Activated CD4-positive, alpha-beta T cell treated with anti-CD3 and anti-CD28 coated beads for 4 hours (primary cell): ENCODE measurements at regions not wholly inside any gene's neighbourhood (a gene's known extent, or its start where the extent isn't known, plus 50 kb on each side); places are given as distances from the start of the nearest gene placed in this dataset.

Experiments used
- DNase-seq, 2 donors: peaks; one replicate each; pipeline ENCODE4 v3.0.0-alpha.2; 2020

DNA sequence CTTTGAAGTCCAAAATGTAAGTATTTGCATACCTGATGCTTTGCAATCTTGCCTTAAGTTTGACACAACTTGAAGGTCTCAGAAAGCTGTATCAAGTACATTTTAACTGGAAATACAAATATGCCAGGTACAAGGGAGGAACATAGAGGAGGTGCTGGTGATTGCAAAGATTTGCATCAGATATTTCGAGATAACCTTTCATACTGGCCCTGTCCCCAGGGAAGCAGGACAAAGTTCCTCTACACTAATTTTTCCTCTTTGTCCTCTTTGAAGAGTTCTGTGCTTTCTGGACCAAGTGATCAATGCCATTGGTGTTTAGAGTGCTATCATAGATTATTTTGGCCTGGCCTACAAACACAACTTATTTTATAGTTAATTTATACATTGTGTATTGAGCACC lies 686.1 kb downstream of the HACE1 start:
- no peak for DNase-seq

DNA sequence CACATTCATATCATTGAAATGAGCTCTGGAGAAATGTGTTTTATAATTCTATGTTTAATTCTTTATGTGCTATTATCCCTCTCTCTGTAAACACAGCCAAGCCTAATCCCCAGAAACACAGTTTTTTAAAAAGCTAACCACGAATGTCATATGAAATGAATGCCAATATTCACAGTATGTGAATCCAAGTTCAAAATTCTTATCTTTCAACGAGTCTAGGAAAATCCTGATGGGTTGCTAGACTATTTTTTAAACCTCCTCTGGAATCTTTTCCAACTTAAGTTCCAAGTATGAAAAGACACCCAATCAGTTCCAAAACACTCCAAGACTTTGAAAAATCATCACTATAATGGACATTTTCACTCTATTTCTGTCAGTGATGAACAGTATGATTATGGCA lies 689.3 kb downstream of the HACE1 start:
- DNase-seq = no peak

DNA sequence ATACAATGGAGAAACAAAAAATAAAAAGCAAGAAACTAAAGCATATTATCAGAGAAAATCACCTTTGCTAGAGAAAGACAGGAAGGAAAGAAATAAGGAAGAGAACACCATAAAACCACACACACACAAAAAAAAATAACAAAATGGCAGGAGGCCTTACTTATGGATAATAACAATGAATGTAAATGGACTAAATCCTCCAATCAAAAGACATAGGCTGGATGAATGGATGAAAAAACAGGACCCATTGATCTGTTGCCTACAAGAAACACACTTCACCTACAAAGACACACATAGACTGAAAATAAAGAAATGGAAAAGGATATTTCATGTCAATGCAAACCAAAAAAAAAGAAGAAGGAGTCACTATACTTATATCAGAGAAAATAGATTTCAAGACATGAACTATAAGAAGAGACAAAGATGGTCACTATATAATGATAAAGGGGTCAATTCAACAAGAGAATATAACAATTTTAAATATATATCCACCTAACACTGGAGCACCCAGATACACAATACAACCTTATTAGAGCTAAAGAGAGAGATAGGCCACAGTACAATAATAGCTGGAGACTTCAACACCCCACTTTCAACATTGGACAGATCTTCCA lies 693.6 kb downstream of the HACE1 start:
- no peak for DNase-seq

DNA sequence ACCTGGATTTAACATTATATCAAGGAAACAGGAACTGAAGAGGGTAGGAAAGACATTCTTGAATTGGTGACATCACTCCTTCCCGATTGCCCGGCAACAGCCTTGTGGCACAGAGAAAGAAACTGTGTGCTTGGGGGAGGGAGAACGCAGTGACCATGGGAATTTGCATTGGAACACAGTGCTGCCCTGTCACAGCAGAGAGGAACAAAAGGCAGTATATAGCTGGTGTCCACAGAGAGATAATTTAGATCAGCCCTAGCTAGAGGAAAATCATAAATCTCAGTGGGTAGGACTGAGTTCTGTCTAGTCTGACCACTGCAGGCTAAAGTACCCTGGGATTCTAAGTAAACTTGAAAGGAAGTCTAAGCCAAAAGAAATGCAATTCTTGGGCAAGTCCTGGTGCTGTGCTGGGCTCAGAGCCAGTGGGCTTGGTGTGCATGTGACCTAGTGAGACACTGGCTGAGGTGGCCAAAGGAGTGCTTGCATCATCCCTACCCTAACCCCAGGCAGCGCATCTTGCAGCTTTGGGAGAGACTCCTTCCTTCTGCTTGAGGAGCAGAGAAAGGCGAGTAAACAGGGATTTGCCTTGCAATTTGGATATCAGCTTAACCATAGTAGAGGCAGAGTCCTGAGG lies 697.6 kb downstream of the HACE1 start:
- DNase-seq = no peak

DNA sequence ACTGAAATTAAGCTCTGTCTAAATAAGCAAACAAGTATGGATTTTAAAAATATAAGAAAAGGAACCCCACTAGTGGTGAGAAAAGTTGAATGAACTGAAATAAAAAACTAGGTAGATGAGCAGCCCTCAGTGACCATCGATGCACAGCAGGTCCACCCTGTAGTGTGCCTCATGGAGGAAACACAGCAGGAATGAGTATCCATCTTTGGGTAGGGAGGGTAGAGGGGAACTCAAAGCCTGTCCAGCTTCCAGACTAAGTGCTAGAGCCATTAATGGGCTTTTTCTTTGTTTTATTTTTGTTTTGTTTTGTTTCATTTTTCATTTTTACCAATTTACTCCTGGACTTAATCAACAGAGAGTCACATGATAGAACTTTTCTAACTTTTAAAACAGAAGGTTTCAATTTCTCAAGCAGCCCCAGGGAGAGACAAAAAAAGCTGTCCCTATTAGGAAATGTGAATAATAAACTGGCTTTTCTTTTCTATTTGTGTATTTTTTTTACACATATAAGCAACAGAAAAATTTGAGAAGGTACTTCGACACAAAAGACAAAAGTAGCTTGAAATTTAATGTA lies 700.6 kb downstream of the HACE1 start:
- DNase-seq = no peak

DNA sequence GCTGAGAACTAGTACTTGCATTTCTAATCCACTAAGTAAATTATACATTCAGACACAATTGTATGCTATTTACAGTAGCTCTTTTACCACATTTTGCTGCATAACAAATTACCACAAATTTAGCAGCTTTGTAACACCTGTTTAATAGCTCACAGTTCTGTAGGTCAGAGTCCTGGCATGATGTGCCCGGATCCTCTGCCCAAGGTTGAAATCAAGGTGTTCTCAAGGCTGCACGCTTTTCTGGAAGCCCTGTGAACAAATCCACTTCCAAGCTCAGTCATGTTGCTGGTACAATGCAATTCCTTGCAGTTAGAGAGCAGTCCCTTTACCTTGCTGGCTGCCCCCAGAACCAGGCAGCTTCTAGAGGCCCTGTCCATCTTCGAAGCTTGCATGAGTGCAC lies 716.0 kb downstream of the HACE1 start:
- no peak for DNase-seq

DNA sequence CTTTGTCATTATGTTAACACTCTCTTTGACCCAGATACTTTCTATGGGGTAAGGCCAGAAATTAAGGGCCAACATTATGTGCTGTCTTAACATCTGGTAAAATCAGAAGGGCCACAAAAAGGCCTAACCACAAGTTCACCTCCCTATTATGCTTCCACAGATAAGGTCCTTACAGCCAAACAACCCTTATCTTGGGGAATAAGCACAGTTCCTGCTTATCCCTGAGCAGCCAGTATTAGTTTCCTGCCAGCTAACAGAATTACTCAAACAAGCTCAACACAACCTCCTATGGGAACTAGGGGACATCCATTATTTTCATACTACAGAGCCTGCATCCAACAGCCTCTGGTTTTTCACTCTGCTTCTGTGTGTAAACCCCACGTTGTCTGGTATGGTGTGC lies 724.8 kb downstream of the HACE1 start:
- DNase-seq = no peak

DNA sequence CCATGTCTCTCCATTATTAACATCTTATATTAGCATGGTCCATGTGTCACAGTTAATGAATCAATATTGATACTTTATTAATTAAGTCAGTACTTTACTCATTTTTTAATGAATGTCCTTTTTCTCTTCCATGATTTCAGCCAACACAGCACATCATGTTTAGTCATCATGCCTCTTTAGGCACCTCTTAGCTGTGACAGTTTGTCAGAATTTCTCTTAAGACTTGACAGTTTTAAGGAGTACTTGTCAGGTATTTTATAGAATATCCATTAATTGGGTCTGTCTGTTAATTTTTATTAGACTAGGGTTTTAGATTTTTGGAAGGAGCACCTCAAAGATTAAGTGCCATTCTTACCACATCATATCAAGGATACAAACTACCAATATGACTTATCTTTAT lies 729.4 kb downstream of the HACE1 start:
- DNase-seq = no peak

DNA sequence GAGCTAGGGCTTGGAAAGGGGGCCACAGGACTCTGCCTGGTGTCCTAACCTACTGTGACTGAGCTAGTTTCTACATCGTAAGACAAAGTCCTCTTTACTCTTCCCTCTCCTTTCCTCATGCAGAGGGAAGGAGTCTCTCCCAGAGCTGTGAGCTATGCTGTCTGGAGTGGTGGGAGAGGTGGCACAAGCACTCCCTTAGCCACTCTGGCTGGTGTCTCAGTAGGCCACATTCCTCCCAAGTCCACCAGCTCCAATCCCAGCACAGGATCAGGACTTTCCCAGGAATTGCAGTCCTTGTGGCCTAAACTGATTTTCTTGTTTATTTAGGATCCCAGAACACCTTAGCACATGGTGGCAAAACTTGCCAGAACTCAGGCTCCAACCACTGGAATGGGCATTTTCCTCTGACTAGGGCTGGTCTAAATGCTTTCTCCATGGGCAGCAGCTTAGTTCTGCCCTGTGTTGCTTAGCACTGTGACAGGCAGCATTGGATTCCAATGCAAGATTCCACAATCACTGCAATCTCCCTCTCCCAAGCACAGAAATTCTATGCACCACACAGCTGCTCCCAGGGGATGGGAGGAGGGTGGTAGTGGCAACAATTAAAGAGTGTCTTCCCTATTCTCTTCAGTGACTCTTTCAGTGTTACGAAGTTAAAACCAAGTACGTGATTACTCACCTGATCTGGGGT lies 733.3 kb downstream of the HACE1 start:
- DNase-seq = no peak

DNA sequence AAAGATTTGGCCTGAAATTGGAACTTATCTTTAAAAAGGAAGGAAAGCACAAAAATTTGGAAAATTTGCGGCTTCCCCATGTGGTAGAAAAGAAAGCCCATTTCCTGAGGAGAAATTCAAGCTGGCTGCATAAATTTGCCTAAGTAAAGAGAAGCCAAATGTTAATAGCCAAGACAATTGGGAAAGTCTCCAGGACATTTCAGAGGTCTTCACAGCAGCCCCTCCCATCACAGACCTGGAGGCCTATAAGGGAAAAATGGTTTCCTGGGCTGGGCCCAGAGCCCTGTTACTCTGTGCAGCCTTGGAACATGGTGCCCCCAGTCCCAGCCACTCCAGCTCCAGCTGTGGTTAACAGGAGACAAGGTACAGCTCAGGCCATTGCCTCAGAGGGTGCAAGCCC lies 736.5 kb downstream of the HACE1 start:
- DNase-seq = no peak

DNA sequence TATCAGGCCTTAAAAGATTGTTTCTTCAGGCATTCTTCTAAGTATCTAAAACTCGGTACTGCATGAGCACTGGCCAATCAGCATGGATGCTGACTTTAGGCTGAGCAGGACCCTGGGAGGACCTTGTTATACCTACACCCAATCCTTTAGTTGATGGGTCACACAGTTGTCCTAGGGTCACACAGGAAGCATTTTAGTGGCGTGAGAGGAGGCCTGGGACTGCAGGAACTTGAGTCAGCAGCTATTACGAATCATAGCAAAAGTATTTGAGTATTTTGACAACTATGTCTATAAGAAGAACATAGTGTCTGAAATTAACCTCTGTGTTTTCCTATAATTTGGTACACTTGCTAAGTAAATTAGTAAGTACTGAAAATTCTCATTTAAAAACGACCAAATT lies 741.4 kb downstream of the HACE1 start:
- DNase-seq = no peak

DNA sequence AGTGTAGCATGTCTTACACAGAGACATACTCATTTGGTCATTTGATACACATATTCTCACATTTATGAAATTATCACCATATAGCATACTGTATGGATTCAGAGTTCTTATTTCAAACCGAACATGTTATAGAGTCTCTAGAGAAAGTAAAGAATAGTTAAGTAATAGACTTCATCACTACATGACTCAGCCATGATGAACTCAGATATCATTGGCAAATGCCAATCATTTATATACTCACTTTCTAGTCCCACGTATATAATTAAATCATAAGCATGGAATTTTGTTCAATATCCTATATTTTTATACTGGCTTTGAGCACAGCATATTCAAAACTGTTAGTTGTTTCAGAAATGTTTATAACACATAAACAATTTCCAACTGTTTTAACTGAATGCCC lies 749.9 kb downstream of the HACE1 start:
- DNase-seq = no peak

DNA sequence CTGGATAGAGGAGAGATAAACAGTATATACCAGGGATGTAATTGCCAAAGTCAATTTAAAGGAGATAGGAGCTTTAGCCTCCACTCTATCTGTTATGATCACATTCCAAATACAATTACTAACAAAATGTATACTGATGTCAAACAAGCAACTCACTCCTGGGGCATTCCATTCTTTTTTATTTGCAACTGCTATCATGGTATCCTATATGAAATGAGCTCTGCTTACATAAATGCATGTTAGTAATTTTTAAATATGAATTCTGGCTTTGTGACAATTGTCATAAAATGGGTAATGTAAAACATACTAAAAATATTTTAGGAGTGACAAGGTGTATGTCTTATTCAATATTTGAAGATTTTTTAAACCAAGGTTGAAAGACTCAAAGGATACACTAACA lies 751.1 kb downstream of the HACE1 start:
- DNase-seq = no peak

DNA sequence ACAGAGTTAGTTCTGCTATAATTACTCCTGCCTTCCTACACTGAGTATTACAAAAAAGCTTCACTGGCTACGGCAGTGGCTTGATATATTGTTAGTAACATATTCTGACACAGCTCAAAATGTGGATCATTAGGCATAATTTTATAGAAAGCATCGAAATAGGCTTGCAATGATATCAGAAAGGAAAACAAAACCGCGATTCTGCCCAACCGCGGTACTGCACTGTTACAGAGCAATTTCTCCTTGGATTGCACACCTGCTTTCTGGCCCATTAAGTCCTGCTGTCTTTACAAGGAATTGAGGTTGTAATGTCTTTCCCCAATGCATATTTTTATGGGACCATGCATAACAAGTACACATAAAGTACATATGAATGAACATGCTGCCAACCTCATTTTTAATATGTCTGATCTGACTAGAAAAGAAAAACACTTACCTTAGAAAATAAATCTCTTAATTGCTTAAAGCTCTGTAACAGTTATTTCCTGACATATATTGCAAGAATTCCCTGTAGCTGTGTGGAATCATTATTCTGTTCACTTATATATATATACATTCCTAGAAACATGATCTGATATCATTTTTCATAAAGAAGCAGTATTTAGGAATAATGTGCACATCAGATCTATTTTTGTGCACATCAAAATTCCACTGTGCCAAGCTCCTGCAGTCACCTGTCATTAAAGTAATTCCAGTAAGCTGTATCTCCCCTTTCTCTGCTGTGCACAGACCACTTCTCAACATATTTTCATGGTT lies 763.9 kb downstream of the HACE1 start:
- no peak for DNase-seq

DNA sequence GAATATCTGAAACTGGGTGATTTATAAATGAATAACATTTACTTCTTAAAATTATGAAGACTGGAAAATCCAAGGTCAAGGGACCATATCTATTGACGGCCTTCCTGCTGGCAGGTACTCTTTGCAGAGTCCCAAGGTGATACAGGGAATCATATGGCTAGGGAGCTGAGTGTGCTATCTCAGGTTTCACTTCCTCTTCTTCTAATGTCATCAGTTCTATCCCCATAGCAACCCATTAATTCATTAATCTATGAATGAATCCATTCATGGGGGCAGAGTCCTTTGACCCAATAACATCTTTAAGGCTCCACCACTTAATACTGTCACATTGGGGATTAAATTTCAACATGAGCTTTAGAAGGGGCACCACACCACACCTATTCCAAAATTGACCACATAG lies 772.0 kb downstream of the HACE1 start:
- DNase-seq = no peak

DNA sequence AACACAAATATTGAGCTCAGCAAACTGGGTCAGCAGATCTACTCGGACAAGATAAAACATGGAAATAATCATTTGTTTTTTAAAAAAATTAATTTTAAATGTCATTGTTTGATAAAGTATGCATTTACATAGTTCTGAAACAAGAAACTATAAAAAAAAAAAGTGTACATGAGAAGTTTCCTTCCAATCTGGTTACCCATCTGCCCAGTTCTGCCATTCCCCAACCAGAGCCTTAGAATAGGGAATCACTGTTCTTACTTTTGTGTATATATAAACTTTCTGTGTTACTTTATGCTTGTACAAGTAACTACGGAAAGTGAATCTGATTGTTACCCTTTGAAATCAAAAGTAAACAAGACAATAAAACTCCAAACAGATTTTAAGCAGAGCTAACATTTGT lies 791.4 kb downstream of the HACE1 start:
- no peak for DNase-seq

DNA sequence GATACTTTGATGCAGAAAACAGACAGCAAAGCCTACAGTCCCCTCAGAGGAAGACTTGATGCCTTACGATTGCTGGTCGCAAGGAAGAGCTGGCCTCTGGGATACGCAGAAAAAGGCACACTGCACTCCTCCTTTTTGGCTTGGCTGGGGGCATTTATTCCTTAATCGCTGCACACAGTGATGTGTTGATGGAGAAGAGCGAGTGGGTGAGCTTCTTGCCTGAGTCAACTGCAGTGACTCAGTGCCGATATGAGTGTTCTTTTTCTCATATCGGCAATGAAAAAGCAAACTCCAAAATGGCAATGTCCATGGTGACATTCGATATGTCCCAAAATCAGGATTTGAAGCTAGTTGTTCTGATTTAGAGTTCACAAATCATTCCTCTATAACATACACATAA lies 794.8 kb downstream of the HACE1 start:
- no peak for DNase-seq

DNA sequence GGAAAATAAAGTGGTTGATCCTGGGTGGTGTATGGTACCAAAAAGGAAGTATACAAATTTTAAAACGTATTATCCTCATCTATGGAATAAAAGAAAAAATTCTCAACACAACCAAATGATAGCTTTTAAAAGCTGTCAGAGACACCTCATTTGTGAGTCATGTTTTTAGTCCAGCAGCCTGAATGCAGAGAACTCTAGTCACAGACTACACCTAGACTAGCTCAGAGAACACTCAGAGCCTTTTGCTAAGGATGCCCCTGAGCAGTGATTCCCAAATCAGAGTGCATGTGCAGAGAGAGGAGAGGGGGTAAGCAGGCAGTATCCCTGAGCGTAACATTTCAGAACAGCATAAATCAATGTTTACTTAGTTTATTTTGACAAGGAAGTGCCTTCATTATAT lies 809.3 kb downstream of the HACE1 start:
- no peak for DNase-seq

DNA sequence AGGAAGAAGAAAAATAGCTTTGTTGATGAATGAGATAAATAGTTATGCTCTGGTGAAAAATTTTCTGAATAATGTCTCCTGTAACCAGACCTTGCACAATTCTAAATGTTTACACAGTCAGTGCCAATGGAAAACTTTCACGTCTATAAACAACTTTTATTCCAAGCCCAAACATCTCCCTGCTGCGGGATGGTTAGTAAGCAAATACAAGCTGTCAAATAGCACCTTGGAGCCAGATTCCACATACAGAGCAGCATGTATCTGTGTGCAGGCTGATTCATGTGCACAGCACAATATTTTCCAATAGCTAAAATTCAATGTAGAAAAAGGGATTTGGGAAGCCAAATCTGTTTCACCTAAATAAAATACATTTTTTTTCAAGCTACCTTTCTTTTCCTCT lies 813.3 kb downstream of the HACE1 start:
- DNase-seq = no peak

DNA sequence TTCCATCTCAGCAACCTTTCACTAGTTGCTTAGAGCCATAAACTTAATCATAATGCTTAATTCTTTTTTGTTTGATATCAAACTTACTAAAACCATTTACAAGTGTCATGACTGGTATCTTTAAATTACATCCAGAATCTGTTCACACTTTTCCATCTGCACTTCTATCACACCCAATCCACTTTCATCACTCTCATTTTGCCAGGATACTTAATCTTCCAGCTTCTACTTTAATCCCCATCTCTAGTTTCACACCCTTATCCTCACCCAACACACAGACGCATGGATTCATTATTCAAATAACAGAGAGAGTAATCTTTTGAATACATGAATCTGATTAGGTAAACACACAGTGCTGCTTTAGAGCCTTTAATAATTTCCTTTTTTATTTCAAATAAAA lies 828.4 kb downstream of the HACE1 start:
- no peak for DNase-seq

DNA sequence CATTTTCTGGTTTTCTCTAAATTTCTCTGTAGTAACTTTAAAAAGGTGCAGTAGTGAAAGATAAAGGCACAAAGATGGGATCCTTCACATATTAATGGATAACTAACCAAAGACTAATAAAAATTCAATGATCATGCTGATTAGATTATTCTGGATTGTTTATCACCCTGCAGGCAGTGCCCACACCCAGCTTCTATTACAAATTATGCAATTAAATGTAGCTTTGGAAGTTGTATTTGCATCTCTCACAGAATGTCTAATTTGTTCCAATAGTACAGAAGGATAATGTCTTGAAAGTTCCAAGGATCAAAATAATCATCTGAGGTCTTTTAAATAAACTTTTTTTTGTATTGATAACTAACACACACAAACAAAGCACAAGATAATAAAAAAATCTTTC lies 837.6 kb downstream of the HACE1 start:
- DNase-seq = no peak

DNA sequence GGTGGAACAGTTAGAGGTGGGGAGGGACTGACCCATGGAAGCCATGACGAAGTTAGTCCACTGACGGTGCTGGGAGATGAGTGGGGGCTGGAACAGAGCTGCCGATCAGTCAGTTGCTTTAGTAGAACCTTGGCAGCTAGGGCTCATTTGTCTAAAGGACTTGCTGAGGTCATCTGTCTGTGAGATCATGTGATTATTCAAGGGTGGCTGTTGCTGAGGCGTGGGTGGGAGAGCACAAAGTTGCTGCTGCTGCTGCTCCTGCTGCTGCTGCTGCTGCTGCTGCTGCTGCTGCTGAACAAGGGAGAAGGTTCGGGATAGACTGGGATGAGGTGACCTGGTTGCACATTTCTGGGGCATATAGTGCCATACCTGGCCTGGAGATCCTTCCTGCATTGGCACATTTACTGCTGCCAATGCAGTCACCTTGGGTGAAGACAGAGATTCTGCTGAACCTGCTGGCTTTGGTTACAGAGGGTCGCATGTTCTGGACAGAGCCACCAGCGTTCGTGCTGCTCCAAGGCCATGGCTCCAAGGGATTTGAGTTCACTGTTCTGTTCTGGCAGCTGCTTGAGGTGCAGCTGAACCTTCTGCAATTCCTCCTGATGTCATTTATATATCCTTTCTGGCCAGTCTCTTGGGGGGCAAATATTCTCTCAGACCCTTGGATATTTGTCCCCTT lies 840.5 kb downstream of the HACE1 start:
- no peak for DNase-seq
